Sigmoid colon (tissue), 6 donors: ENCODE measurements at regions not wholly inside any gene's neighbourhood (a gene's known extent, or its start where the extent isn't known, plus 50 kb on each side); places are given as distances from the start of the nearest gene placed in this dataset.

Experiments used
- DNase-seq: peaks from one replicate; pipeline ENCODE4 v3.0.0-alpha.2; 2019
- H3K27ac ChIP-seq, 4 donors: fragments of 200-600 bp; sonication (generic); one replicate each; pipeline ENCODE4 v1.5.1; 2016 to 2019; ENCODE audit warnings: mild to moderate bottlenecking in 1 of 4
- H3K27me3 ChIP-seq, 3 donors: fragments of 200-600 bp; sonication (generic); one replicate each; pipeline ENCODE4 v1.5.1; 2019; ENCODE audit warnings: mild to moderate bottlenecking in 1 of 3
- H3K36me3 ChIP-seq, 4 donors: fragments of 200-600 bp; sonication (generic); one replicate each; pipeline ENCODE4 v1.5.1; 2016 to 2019
- H3K4me1 ChIP-seq, 4 donors: fragments of 200-600 bp; sonication (generic); one replicate each; pipeline ENCODE4 v1.5.1; 2017 to 2019
- H3K4me3 ChIP-seq, 4 donors: fragments of 200-600 bp; sonication (generic); one replicate each; pipeline ENCODE4 v1.5.1; 2017 to 2019; ENCODE audit warnings: mild to moderate bottlenecking in 2 of 4, moderate library complexity in 1 of 4
- H3K9me3 ChIP-seq, 4 donors: fragments of 200-600 bp in 3 of 4; sonication (generic) in 3 of 4; one replicate each; pipeline versions ENCODE4 v1.5.1 to v1.6.1; 2013 to 2019
- EP300 ChIP-seq, 4 donors: sonication (generic); formaldehyde crosslinking; IDR thresholded peaks; one replicate each; pipeline ENCODE4 v1.6.1; 2017; ENCODE audit warnings: antibody characterized with exemption in 4 of 4
- POLR2A ChIP-seq, 2 donors: fragments of 450-650 bp; IDR thresholded peaks; one replicate each; pipeline ENCODE4 v1.6.1; 2016; ENCODE audit warnings: antibody characterized with exemption in 2 of 2, mild to moderate bottlenecking in 2 of 2, moderate library complexity in 2 of 2
- POLR2AphosphoS5 ChIP-seq, 4 donors: sonication (generic); formaldehyde crosslinking; IDR thresholded peaks; one replicate each; pipeline ENCODE4 v1.6.1; 2017; ENCODE audit warnings: antibody characterized with exemption in 4 of 4
- WGBS, 2 donors: extraction: QIAGEN DNeasy Blood & Tissue Kit; methylation state at CpG; one replicate each; pipeline ENCODE4 v1.1.7; 2013; 5-methylcytosine and 5-hydroxymethylcytosine counted together
- intact Hi-C: fragments of 100-400 bp; cut with DNase I; formaldehyde crosslinking; loops from one replicate; pipeline ENCODE4 v1.15.1; 2023
- TF ChIP-seq, protein P1 (sequence below), 4 experiments: fragments of 450-650 bp in 3 of 4; fragments of 200-600 bp in 1 of 4; IDR thresholded peaks; one replicate each; pipeline ENCODE4 v1.5.1; 2016 to 2019; ENCODE audit warnings: antibody characterized with exemption in 4 of 4, mild to moderate bottlenecking in 3 of 4, moderate library complexity in 2 of 4
- donor health status: healthy with polysubstance abuse.
- donor health status: healthy.

DNA sequence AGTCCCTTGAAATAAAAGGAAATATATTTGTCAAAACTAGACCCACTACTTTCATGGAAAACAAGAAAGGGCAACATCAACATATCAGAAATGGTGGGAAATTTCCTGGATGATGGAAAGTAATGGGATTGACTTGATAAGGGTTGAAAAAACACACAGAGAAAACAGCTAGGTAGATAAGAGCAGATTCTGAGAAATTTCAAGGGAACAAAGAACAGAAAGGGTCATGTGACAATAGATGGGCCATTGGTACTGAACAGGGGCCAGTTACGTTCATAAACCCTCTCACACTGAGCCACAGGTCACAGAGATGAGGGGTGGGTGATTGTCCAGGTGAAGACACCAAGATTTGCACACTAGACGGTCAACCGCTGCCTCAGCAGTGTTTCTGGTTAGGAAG, 98.7 kb downstream of the QPCT start:
- H3K27me3 ChIP-seq: no peaks in the 10 kb centered on the region
- no peaks in the 10 kb centered on the region for H3K36me3 ChIP-seq
- H3K4me3 ChIP-seq: no peak overlapping the region
- peaks cover 0 to 6% (median 0%) of the 10 kb centered on the region in 4 donors for H3K9me3 ChIP-seq
- TF ChIP-seq EP300 (IDR thresholded peaks at IDR 0.05): no peak
- no peak for TF ChIP-seq POLR2AphosphoS5 (IDR thresholded peaks at IDR 0.05)
- TF ChIP-seq, protein P1, sequence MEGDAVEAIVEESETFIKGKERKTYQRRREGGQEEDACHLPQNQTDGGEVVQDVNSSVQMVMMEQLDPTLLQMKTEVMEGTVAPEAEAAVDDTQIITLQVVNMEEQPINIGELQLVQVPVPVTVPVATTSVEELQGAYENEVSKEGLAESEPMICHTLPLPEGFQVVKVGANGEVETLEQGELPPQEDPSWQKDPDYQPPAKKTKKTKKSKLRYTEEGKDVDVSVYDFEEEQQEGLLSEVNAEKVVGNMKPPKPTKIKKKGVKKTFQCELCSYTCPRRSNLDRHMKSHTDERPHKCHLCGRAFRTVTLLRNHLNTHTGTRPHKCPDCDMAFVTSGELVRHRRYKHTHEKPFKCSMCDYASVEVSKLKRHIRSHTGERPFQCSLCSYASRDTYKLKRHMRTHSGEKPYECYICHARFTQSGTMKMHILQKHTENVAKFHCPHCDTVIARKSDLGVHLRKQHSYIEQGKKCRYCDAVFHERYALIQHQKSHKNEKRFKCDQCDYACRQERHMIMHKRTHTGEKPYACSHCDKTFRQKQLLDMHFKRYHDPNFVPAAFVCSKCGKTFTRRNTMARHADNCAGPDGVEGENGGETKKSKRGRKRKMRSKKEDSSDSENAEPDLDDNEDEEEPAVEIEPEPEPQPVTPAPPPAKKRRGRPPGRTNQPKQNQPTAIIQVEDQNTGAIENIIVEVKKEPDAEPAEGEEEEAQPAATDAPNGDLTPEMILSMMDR (IDR thresholded peaks at IDR 0.05): no peak
- no peak for TF ChIP-seq POLR2A (IDR thresholded peaks at IDR 0.05)
- DNase-seq: no peak
- WGBS, 2 donors: 94 to 99% methylated on average over 3 of the region's 3 CpGs
- H3K4me1 ChIP-seq: no peaks in the 10 kb centered on the region
- H3K27ac ChIP-seq: no peak overlapping the region
- intact Hi-C loops: no loop called here

GRCh38 chr2:37447446-37447845, 103.0 kb downstream of the QPCT start:
- Histone ChIP-seq H3K27me3 (no peaks in the 10 kb centered on the region), H3K4me3 (no peak overlapping the region), H3K36me3 (no peaks in the 10 kb centered on the region), H3K4me1 (peaks cover 0 to 9% (median 4%) of the 10 kb centered on the region in 4 donors), H3K27ac (no peak overlapping the region), H3K9me3 (no peaks in the 10 kb centered on the region)
- no peak for TF ChIP-seq POLR2AphosphoS5 (IDR thresholded peaks at IDR 0.05)
- TF ChIP-seq, protein P1 (IDR thresholded peaks at IDR 0.05): no peak
- TF ChIP-seq EP300 (IDR thresholded peaks at IDR 0.05): no peak
- no peak for TF ChIP-seq POLR2A (IDR thresholded peaks at IDR 0.05)
- no peak for DNase-seq
- intact Hi-C loops: no loop called here
- WGBS, 2 donors: 88 to 89% methylated on average over 3 of the region's 3 CpGs

- no peak for DNase-seq
- no peaks in the 10 kb centered on the region for H3K36me3 ChIP-seq
- no peaks in the 10 kb centered on the region for H3K27me3 ChIP-seq
- H3K9me3 ChIP-seq: no peaks in the 10 kb centered on the region
- intact Hi-C loops: no loop called here
- H3K4me1 ChIP-seq: peaks cover 0 to 9% (median 4%) of the 10 kb centered on the region in 4 donors
- no peak overlapping the region for H3K27ac ChIP-seq
- no peak overlapping the region for H3K4me3 ChIP-seq
- 90 to 94% methylated on average over 3 of the region's 3 CpGs for WGBS, 2 donors
- TF ChIP-seq POLR2AphosphoS5 (IDR thresholded peaks at IDR 0.05): no peak
- TF ChIP-seq EP300 (IDR thresholded peaks at IDR 0.05): no peak
- TF ChIP-seq POLR2A (IDR thresholded peaks at IDR 0.05): no peak
- TF ChIP-seq, protein P1 (IDR thresholded peaks at IDR 0.05): no peak
These were observed 104.1 kb downstream of the QPCT start for GRCh38 chr2:37448342-37449120.

DNA sequence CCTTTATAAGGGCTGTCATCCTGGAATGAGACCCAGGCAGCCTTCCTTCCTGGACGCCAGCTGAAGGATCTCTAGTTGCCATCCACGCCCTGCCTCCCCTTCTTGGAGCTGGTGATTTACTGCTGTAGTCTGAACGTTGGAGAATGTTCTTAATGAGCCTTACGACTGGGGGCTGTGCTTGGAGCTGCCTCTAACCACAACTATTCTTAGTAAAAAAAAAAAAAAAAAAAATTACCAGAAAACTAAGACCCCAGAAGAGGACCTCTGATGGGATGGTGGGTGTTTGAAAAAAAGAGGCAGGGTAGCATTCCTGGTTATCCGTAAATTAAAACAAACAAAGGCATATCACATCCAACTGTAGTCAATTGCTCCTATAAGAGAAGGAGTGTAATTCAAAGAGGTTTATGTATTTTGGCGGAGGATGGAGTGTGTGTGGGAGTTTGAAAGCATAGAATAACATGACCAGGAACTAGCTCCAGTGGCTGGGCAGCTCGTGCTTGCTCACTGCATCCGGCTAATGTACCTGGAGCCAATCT, 105.4 kb downstream of the QPCT start:
- TF ChIP-seq EP300 (IDR thresholded peaks at IDR 0.05): no peak
- TF ChIP-seq POLR2A (IDR thresholded peaks at IDR 0.05): no peak
- no peak for TF ChIP-seq POLR2AphosphoS5 (IDR thresholded peaks at IDR 0.05)
- TF ChIP-seq, protein P1 (IDR thresholded peaks at IDR 0.05): no peak
- H3K36me3 ChIP-seq: no peaks in the 10 kb centered on the region
- intact Hi-C loops: no loop called here
- no peaks in the 10 kb centered on the region for H3K27me3 ChIP-seq
- DNase-seq: no peak
- peaks cover 0 to 10% (median 5%) of the 10 kb centered on the region in 4 donors for H3K4me1 ChIP-seq
- no peaks in the 10 kb centered on the region for H3K9me3 ChIP-seq
- 7 to 31% methylated on average over 8 of the region's 8 CpGs for WGBS, 2 donors
- no peak overlapping the region for H3K4me3 ChIP-seq
- no peak overlapping the region for H3K27ac ChIP-seq
